ENCODE measurements at regions not wholly inside any gene's neighbourhood (a gene's known extent, or its start where the extent isn't known, plus 50 kb on each side); places are given as distances from the start of the nearest gene placed in this dataset.

- TF ChIP-seq POLR2AphosphoS5 (IDR thresholded peaks at IDR 0.05; ENCODE audit: low read depth) (no peak), CTCF (IDR thresholded peaks at IDR 0.05; ENCODE audit: insufficient read depth, low read length) (no peak), GABPA (IDR thresholded peaks at IDR 0.05; ENCODE audit: low read depth) (no peak), SPI1 (IDR thresholded peaks at IDR 0.05; ENCODE audit: borderline replicate concordance, low read depth) (no peak)
Observed at GRCh38 chr14:82122655-82123054, 589.0 kb upstream of the SEL1L start.
